WTC11 (cell line): ENCODE measurements at regions not wholly inside any gene's neighbourhood (a gene's known extent, or its start where the extent isn't known, plus 50 kb on each side); places are given as distances from the start of the nearest gene placed in this dataset.

Experiments
- ATAC-seq: fragments of 200-7000 bp; cut with Tn5 transposase; 2 replicates; pipeline ENCODE4 v1.10.0; 2021; ENCODE audit warnings: mild to moderate bottlenecking, moderate library complexity
- CTCF ChIA-PET: fragments of 300-600 bp; sonication (Branson Sonifier 250); formaldehyde crosslinking; loops from one replicate; lab custom pipeline; 2021; ENCODE audit warnings: antibody characterized with exemption; lab: Charles Lee
- POLR2A ChIA-PET: fragments of 350-600 bp; sonication (Branson Sonifier 250); formaldehyde crosslinking; loops from one replicate; lab custom pipeline; 2021; ENCODE audit warnings: antibody characterized with exemption; lab: Charles Lee
- DNase-seq: peaks from one replicate; pipeline ENCODE4 v3.0.0; 2021; ENCODE audit warnings: low spot score
- H3K27ac Mint-ChIP-seq: 2 replicates; pipeline ENCODE4 v1.8.0; 2021; ENCODE audit warnings: mixed read lengths
- H3K27me3 Mint-ChIP-seq: 2 replicates; pipeline ENCODE4 v1.8.0; 2021; ENCODE audit warnings: low read depth, mild to moderate bottlenecking, moderate library complexity, mixed read lengths
- H3K36me3 Mint-ChIP-seq: 2 replicates; pipeline ENCODE4 v1.8.0; 2021; ENCODE audit warnings: mixed read lengths
- H3K4me1 Mint-ChIP-seq: 2 replicates; pipeline ENCODE4 v1.8.0; 2022; ENCODE audit warnings: mixed read lengths
- H3K4me3 Mint-ChIP-seq: 2 replicates; pipeline ENCODE4 v1.8.0; 2021; ENCODE audit warnings: mild to moderate bottlenecking, moderate library complexity, mixed read lengths
- H3K9me3 Mint-ChIP-seq: 2 replicates; pipeline ENCODE4 v1.8.0; 2021; ENCODE audit warnings: mixed read lengths
- ATF1 ChIP-seq: sonication (generic); formaldehyde crosslinking; IDR thresholded peaks from 2 replicates; pipeline ENCODE4 v1.8.1; 2023; ENCODE audit warnings: mild to moderate bottlenecking, moderate library complexity, missing genetic modification reagents
- ESRRA ChIP-seq: sonication (generic); formaldehyde crosslinking; IDR thresholded peaks from 2 replicates; pipeline ENCODE4 v1.8.1; 2022; ENCODE audit warnings: mild to moderate bottlenecking, missing genetic modification reagents, borderline replicate concordance
- ETV6 ChIP-seq: sonication (generic); formaldehyde crosslinking; IDR thresholded peaks from 2 replicates; pipeline ENCODE4 v1.8.1; 2022; ENCODE audit warnings: mild to moderate bottlenecking, missing genetic modification reagents
- GABPB1 ChIP-seq: sonication (generic); formaldehyde crosslinking; IDR thresholded peaks from 2 replicates; pipeline ENCODE4 v1.8.1; 2023; ENCODE audit warnings: mild to moderate bottlenecking, missing genetic modification reagents
- GTF2I ChIP-seq: fragments of 250-450 bp; sonication (Bioruptor Pico); conservative IDR thresholded peaks from 2 replicates; pipeline ENCODE4 v1.4.0; 2021; ENCODE audit warnings: mild to moderate bottlenecking
- HMGA2 ChIP-seq: fragments of 250-450 bp; sonication (Bioruptor Pico); IDR thresholded peaks from 2 replicates; pipeline ENCODE4 v1.4.0; 2021; ENCODE audit warnings: mild to moderate bottlenecking, moderate library complexity
- KAT7 ChIP-seq: sonication (generic); formaldehyde crosslinking; IDR thresholded peaks from 2 replicates; pipeline ENCODE4 v1.8.1; 2023; ENCODE audit warnings: missing genetic modification reagents, mild to moderate bottlenecking, borderline replicate concordance
- MXD4 ChIP-seq: fragments of 250-450 bp; sonication (Bioruptor Pico); IDR thresholded peaks from 2 replicates; pipeline ENCODE4 v1.8.0; 2021; ENCODE audit warnings: mild to moderate bottlenecking, moderate library complexity, borderline replicate concordance
- TCF7 ChIP-seq: sonication (generic); formaldehyde crosslinking; IDR thresholded peaks from 2 replicates; pipeline ENCODE4 v1.8.0; 2022; ENCODE audit warnings: mild to moderate bottlenecking, low read depth, missing genetic modification reagents, moderate library complexity
- TEAD4 ChIP-seq: sonication (generic); formaldehyde crosslinking; IDR thresholded peaks from 2 replicates; pipeline ENCODE4 v1.8.0; 2022; ENCODE audit warnings: mild to moderate bottlenecking, missing genetic modification reagents
- ZNF219 ChIP-seq: sonication (generic); formaldehyde crosslinking; IDR thresholded peaks from 2 replicates; pipeline ENCODE4 v1.8.0; 2023; ENCODE audit warnings: missing genetic modification reagents, mild to moderate bottlenecking, borderline replicate concordance
- ZNF232 ChIP-seq: sonication (generic); formaldehyde crosslinking; IDR thresholded peaks from 2 replicates; pipeline ENCODE4 v1.8.0; 2022; ENCODE audit warnings: mild to moderate bottlenecking, missing genetic modification reagents
- TF ChIP-seq, protein P1 (sequence below): sonication (generic); formaldehyde crosslinking; IDR thresholded peaks from 2 replicates; pipeline ENCODE4 v1.8.1; 2023; ENCODE audit warnings: mild to moderate bottlenecking, missing genetic modification reagents, moderate library complexity
- TF ChIP-seq, protein P2 (sequence below): sonication (generic); formaldehyde crosslinking; IDR thresholded peaks from 2 replicates; pipeline ENCODE4 v1.8.0; 2022; ENCODE audit warnings: mild to moderate bottlenecking, missing genetic modification reagents
- TF ChIP-seq, protein P3 (sequence below): sonication (generic); formaldehyde crosslinking; IDR thresholded peaks from 2 replicates; pipeline ENCODE4 v1.8.1; 2022; ENCODE audit warnings: low read depth, missing genetic modification reagents, borderline replicate concordance
- TF ChIP-seq, protein P4 (sequence below): sonication (generic); formaldehyde crosslinking; IDR thresholded peaks from 2 replicates; pipeline ENCODE4 v1.8.0; 2022; ENCODE audit warnings: mild to moderate bottlenecking, missing genetic modification reagents
- TF ChIP-seq, protein P5 (sequence below): sonication (generic); formaldehyde crosslinking; IDR thresholded peaks from 2 replicates; pipeline ENCODE4 v1.8.1; 2022; ENCODE audit warnings: low read depth, mild to moderate bottlenecking, moderate library complexity, missing genetic modification reagents, borderline replicate concordance
- TF ChIP-seq, protein P6 (sequence below): sonication (generic); formaldehyde crosslinking; IDR thresholded peaks from 2 replicates; pipeline ENCODE4 v1.8.0; 2023; ENCODE audit warnings: missing genetic modification reagents, mild to moderate bottlenecking, borderline replicate concordance
- TF ChIP-seq, protein P7 (sequence below): sonication (generic); formaldehyde crosslinking; IDR thresholded peaks from 2 replicates; pipeline ENCODE4 v1.8.1; 2022; ENCODE audit warnings: mild to moderate bottlenecking, moderate library complexity, missing genetic modification reagents
- TF ChIP-seq, protein P8 (sequence below): sonication (generic); formaldehyde crosslinking; IDR thresholded peaks from 2 replicates; pipeline ENCODE4 v1.8.1; 2022; ENCODE audit warnings: mild to moderate bottlenecking, missing genetic modification reagents, moderate library complexity, borderline replicate concordance

DNA sequence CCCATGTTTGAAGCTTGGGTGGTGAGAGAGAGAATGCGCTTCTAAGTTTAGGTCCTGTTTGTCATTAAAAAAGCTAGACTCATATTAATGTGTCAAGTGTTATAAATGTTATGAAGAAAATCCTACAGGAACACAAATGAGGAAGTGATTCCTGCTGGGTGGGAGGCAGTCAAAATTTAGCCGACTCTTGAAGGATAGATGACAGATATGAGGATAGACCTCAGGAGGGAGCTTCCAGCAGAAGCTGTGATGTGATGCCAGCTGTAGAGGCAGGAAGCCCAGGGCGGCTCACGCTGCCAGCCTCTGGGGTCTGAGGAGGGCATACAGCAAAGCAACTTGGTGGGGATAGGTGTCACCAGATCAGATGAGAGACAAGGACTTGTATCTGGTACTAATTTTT lies 74.7 kb upstream of the ADAMTS16 start:
- Mint-ChIP-seq H3K4me3 (no peak overlapping the region), H3K9me3 (peaks cover 31% of the 10 kb centered on the region), H3K27me3 (peaks cover 17% of the 10 kb centered on the region), H3K36me3 (peaks cover 11% of the 10 kb centered on the region), H3K27ac (no peak overlapping the region), H3K4me1 (peaks cover 18% of the 10 kb centered on the region)
- ChIA-PET POLR2A (no interaction called here), CTCF (no interaction called here)
- no peak for DNase-seq
- no peak for ATAC-seq
- no peak for TF ChIP-seq ATF1 (CRISPR knock-in tag)
- TF ChIP-seq, protein P1, sequence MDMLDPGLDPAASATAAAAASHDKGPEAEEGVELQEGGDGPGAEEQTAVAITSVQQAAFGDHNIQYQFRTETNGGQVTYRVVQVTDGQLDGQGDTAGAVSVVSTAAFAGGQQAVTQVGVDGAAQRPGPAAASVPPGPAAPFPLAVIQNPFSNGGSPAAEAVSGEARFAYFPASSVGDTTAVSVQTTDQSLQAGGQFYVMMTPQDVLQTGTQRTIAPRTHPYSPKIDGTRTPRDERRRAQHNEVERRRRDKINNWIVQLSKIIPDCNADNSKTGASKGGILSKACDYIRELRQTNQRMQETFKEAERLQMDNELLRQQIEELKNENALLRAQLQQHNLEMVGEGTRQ (CRISPR knock-in tag) = no peak
- TF ChIP-seq, protein P2, sequence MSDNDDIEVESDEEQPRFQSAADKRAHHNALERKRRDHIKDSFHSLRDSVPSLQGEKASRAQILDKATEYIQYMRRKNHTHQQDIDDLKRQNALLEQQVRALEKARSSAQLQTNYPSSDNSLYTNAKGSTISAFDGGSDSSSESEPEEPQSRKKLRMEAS (CRISPR knock-in tag) = no peak
- TF ChIP-seq, protein P3, sequence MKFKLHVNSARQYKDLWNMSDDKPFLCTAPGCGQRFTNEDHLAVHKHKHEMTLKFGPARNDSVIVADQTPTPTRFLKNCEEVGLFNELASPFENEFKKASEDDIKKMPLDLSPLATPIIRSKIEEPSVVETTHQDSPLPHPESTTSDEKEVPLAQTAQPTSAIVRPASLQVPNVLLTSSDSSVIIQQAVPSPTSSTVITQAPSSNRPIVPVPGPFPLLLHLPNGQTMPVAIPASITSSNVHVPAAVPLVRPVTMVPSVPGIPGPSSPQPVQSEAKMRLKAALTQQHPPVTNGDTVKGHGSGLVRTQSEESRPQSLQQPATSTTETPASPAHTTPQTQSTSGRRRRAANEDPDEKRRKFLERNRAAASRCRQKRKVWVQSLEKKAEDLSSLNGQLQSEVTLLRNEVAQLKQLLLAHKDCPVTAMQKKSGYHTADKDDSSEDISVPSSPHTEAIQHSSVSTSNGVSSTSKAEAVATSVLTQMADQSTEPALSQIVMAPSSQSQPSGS (CRISPR knock-in tag) = no peak
- TF ChIP-seq, protein P4, sequence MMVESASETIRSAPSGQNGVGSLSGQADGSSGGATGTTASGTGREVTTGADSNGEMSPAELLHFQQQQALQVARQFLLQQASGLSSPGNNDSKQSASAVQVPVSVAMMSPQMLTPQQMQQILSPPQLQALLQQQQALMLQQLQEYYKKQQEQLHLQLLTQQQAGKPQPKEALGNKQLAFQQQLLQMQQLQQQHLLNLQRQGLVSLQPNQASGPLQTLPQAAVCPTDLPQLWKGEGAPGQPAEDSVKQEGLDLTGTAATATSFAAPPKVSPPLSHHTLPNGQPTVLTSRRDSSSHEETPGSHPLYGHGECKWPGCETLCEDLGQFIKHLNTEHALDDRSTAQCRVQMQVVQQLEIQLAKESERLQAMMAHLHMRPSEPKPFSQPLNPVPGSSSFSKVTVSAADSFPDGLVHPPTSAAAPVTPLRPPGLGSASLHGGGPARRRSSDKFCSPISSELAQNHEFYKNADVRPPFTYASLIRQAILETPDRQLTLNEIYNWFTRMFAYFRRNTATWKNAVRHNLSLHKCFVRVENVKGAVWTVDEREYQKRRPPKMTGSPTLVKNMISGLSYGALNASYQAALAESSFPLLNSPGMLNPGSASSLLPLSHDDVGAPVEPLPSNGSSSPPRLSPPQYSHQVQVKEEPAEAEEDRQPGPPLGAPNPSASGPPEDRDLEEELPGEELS = no peak
- no peak for TF ChIP-seq ETV6 (CRISPR knock-in tag)
- TF ChIP-seq KAT7 (CRISPR knock-in tag) = no peak
- no peak for TF ChIP-seq HMGA2
- TF ChIP-seq, protein P5, sequence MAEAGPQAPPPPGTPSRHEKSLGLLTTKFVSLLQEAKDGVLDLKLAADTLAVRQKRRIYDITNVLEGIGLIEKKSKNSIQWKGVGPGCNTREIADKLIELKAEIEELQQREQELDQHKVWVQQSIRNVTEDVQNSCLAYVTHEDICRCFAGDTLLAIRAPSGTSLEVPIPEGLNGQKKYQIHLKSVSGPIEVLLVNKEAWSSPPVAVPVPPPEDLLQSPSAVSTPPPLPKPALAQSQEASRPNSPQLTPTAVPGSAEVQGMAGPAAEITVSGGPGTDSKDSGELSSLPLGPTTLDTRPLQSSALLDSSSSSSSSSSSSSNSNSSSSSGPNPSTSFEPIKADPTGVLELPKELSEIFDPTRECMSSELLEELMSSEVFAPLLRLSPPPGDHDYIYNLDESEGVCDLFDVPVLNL (CRISPR knock-in tag) = no peak
- TF ChIP-seq TCF7 (CRISPR knock-in tag) = no peak

DNA sequence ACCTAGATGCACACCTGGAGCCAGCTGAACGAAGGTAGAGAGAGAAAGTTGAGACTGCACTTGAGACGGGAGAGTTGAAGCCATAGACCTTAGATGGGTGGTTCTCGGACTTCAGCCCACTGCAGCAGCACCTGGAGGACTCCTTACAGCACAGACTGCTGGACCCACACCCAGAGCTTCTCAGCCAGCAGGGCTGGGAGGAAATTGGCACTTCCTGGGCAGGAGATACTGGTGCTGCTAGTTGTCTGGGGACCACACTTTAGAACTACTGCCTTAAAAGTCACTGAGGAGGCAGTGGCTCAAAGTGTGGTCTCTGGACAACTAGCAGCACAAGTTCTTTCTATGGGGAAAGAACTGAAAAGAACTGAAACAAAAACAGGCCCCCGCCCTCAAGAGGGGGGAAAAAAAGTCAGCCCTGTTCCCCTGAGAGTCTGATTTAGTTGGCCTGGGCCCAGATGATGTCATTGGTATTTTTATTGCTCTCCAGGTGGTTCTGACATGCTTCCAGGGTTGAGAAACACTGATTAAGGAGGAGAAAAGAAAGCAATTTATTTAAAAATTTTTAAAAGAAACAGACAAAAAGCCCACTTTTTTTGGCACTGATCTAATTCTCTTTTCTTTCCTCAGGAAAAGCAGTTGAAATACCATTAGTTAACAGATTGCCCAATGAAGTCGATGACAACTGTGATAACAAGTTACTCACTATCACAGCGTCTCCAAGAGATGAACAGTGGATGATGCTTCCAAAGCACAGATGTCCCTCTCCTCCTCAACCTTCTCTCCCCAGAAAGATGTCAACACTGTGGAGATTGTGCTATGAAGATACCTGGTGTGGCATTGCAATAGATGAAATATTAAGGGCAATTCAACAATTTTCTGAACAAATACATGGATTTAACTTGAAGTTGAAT lies 73.6 kb upstream of the ADAMTS16 start:
- DNase-seq = no peak
- ChIA-PET POLR2A (no interaction called here), CTCF (no interaction called here)
- Mint-ChIP-seq H3K27ac (no peak overlapping the region), H3K4me3 (no peak overlapping the region), H3K4me1 (peaks cover 26% of the 10 kb centered on the region), H3K36me3 (peaks cover 12% of the 10 kb centered on the region), H3K9me3 (peaks cover 38% of the 10 kb centered on the region)
- TF ChIP-seq MXD4 (CRISPR knock-in tag) (no peak), ESRRA (no peak), ZNF219 (CRISPR knock-in tag) (no peak), GABPB1 (CRISPR knock-in tag) (no peak), ZNF232 (no peak), GTF2I (no peak), TEAD4 (CRISPR knock-in tag) (no peak)
- TF ChIP-seq, protein P6, sequence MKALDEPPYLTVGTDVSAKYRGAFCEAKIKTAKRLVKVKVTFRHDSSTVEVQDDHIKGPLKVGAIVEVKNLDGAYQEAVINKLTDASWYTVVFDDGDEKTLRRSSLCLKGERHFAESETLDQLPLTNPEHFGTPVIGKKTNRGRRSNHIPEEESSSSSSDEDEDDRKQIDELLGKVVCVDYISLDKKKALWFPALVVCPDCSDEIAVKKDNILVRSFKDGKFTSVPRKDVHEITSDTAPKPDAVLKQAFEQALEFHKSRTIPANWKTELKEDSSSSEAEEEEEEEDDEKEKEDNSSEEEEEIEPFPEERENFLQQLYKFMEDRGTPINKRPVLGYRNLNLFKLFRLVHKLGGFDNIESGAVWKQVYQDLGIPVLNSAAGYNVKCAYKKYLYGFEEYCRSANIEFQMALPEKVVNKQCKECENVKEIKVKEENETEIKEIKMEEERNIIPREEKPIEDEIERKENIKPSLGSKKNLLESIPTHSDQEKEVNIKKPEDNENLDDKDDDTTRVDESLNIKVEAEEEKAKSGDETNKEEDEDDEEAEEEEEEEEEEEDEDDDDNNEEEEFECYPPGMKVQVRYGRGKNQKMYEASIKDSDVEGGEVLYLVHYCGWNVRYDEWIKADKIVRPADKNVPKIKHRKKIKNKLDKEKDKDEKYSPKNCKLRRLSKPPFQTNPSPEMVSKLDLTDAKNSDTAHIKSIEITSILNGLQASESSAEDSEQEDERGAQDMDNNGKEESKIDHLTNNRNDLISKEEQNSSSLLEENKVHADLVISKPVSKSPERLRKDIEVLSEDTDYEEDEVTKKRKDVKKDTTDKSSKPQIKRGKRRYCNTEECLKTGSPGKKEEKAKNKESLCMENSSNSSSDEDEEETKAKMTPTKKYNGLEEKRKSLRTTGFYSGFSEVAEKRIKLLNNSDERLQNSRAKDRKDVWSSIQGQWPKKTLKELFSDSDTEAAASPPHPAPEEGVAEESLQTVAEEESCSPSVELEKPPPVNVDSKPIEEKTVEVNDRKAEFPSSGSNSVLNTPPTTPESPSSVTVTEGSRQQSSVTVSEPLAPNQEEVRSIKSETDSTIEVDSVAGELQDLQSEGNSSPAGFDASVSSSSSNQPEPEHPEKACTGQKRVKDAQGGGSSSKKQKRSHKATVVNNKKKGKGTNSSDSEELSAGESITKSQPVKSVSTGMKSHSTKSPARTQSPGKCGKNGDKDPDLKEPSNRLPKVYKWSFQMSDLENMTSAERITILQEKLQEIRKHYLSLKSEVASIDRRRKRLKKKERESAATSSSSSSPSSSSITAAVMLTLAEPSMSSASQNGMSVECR (CRISPR knock-in tag) = no peak
- TF ChIP-seq, protein P7, sequence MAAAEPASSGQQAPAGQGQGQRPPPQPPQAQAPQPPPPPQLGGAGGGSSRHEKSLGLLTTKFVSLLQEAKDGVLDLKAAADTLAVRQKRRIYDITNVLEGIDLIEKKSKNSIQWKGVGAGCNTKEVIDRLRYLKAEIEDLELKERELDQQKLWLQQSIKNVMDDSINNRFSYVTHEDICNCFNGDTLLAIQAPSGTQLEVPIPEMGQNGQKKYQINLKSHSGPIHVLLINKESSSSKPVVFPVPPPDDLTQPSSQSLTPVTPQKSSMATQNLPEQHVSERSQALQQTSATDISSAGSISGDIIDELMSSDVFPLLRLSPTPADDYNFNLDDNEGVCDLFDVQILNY (CRISPR knock-in tag) = no peak
- TF ChIP-seq, protein P8, sequence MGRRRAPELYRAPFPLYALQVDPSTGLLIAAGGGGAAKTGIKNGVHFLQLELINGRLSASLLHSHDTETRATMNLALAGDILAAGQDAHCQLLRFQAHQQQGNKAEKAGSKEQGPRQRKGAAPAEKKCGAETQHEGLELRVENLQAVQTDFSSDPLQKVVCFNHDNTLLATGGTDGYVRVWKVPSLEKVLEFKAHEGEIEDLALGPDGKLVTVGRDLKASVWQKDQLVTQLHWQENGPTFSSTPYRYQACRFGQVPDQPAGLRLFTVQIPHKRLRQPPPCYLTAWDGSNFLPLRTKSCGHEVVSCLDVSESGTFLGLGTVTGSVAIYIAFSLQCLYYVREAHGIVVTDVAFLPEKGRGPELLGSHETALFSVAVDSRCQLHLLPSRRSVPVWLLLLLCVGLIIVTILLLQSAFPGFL (CRISPR knock-in tag) = no peak
- TF ChIP-seq, protein P5 (CRISPR knock-in tag) = no peak
- TF ChIP-seq, all 79 proteins: peak for 0
- ATAC-seq = no peak
- H3K27me3 Mint-ChIP-seq = peaks cover 24% of the 10 kb centered on the region
